ENCODE measurements at regions not wholly inside any gene's neighbourhood (a gene's known extent, or its start where the extent isn't known, plus 50 kb on each side); places are given as distances from the start of the nearest gene placed in this dataset.

DNA sequence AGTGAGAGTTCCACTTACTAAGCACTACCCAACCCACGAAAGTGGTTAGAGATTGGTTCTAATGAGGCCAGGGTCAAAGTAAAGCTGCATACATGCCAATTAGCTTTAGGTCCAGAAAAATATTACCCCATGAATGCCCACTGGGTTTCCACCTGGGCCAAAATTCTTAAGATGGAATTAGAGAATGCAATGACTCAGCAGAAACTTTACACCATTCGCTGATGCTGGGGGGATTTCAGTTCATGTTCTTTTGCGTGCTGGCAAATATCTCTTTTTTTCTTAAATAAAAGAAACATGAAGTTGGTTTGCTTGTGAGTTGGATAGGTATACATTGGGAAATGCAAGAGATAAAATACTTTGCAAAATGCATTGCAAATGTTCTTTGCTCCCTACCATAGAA is 715.3 kb upstream of the MIR17HG start:
- DNase-seq (ENCODE audit: low spot score): no peak
- TF ChIP-seq, protein P1, sequence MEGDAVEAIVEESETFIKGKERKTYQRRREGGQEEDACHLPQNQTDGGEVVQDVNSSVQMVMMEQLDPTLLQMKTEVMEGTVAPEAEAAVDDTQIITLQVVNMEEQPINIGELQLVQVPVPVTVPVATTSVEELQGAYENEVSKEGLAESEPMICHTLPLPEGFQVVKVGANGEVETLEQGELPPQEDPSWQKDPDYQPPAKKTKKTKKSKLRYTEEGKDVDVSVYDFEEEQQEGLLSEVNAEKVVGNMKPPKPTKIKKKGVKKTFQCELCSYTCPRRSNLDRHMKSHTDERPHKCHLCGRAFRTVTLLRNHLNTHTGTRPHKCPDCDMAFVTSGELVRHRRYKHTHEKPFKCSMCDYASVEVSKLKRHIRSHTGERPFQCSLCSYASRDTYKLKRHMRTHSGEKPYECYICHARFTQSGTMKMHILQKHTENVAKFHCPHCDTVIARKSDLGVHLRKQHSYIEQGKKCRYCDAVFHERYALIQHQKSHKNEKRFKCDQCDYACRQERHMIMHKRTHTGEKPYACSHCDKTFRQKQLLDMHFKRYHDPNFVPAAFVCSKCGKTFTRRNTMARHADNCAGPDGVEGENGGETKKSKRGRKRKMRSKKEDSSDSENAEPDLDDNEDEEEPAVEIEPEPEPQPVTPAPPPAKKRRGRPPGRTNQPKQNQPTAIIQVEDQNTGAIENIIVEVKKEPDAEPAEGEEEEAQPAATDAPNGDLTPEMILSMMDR (IDR thresholded peaks at IDR 0.05; ENCODE audit: extremely low read depth, missing control alignments): no peak

DNA sequence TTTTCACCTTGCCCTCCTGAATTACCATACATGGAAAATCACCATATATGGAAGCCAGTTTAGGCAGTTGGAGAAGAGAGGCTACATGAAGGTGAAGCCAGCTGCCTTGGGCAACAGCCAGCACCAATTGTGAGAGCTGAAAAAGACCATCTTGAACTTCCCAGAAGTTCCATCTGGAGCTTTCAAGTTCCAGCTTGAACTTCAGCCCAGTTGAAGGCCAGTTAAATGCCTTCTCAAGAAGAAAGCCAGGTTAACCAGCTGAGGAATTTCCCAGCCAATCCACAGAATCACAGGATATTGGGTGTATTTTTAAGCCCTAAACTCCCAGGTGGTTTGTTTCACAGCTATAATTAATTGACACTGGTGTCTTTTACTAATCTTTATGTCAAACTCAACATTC is 713.6 kb upstream of the MIR17HG start:
- TF ChIP-seq, protein P1 (IDR thresholded peaks at IDR 0.05; ENCODE audit: extremely low read depth, missing control alignments): no peak
- no peak for DNase-seq (ENCODE audit: low spot score)

DNA sequence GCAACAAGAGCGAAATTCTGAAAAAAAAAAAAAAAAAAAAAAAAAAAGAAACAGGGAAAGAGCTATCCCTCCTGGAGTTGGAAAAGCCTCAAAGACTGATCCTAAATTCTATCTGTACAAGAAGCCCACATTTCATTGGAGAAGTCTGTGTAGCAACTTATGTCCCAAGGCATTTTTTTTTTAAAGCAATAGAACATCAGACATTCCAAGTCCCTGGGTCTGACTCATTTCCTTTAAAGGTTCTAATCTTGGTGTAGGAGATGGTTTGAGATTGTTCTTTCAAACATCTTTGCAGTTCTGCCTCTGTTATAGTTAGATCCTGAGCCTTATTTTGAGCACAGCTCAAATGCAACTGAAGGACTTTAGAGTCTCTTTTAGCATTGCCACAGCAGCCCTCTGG is 706.5 kb upstream of the MIR17HG start:
- no peak for DNase-seq (ENCODE audit: low spot score)
- TF ChIP-seq, protein P1 (IDR thresholded peaks at IDR 0.05; ENCODE audit: extremely low read depth, missing control alignments): no peak

DNA sequence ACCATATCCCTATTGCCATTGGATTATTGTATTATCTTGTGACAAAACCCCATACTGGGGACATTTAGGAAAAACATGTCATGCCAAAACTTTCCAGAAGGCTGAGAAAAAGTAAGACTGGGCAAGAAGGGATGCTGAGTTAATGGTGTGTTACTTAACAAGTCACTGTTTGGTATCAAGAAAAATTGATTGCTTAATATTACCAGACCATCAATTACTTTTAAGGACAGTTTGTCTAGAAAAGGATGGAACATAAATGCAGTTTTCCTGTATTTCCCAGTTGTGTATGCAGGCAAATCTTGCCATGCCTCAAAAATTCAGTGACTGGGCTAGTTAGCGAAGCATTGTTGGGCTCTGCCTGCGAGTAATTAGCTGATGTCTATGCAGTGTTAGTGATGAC is 705.6 kb upstream of the MIR17HG start:
- no peak for DNase-seq (ENCODE audit: low spot score)
- TF ChIP-seq, protein P1 (IDR thresholded peaks at IDR 0.05; ENCODE audit: extremely low read depth, missing control alignments): no peak

DNA sequence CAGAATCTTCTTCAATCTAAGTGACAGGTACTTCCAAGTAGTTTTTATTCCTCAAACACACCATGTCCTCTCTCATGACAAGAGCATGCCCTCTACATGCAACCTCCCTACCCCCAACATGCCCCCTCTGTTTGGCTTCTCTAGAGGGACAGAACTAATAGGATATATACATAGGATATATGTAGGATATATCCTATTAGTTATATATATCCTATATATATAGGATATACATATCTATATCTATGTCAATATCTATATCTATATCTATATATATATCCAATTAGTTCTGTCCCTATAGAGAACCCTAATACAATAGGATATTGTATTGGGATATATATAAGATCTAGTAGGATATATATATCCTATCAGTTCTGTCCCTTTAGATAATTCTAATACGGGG is 701.9 kb upstream of the MIR17HG start:
- DNase-seq (ENCODE audit: low spot score): no peak
- TF ChIP-seq, protein P1 (IDR thresholded peaks at IDR 0.05; ENCODE audit: extremely low read depth, missing control alignments): no peak

DNA sequence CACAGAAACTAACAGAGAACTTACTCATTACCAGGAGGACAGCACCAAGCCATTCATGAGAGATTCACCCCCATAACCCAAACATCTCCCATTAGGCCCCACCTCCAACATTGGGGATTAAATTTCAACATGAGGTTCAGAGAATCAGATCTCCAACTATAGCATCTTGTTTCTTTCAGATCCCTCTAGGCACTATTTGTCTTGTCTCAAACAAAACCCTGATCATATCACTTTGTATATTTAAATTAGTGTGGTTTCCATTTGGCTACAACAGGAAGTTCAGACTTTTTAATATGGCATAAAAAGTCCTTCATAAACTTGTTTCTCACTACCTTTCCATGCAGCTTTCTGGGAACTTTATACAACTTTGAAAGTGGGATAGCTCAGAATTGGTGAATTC is 699.0 kb upstream of the MIR17HG start:
- no peak for DNase-seq (ENCODE audit: low spot score)
- TF ChIP-seq, protein P1 (IDR thresholded peaks at IDR 0.05; ENCODE audit: extremely low read depth, missing control alignments): no peak

DNA sequence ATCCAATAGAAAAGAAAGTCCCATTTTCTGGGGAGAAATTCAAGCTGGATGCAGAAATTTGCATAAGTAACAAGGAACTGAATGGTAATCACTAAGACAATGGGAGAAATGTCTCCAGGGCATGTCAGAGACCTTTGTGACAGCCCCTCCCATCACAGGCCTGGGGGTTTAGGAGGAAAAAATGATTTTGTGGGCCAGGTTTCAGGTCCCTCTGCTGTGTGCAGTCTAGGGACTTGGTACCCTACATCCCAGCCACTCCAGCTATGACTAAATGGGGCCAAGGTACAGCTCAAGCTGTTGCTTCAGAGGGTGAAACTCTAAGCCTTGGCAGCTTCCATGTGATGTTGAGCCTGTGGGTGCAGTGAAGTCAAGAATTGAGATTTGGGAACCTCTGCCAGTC is 695.5 kb upstream of the MIR17HG start:
- DNase-seq (ENCODE audit: low spot score): no peak
- TF ChIP-seq, protein P1 (IDR thresholded peaks at IDR 0.05; ENCODE audit: extremely low read depth, missing control alignments): no peak
